ENCODE measurements at regions not wholly inside any gene's neighbourhood (a gene's known extent, or its start where the extent isn't known, plus 50 kb on each side); places are given as distances from the start of the nearest gene placed in this dataset.

DNA sequence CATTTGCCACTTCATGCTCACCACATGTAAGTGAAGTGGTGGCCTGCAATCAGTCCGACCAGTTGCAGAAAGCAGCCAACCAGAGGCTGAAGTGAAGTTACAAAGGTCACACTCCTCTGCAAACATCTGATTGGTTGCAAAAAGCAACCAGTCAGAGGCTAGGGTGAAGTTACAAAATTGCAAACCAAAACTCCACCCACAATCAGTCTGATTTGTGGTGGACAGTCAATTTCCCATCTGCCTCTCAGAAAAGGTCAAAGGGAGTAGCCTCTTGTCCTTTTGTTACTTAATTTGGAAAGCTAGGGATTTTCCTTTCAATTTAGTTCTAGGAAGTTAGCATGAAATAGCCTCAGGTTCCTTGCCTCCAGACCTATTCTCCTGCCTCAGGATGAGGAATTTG is 185.0 kb downstream of the UXS1 start:
- no peak for TF ChIP-seq POLR2A (IDR thresholded peaks at IDR 0.05)
- TF ChIP-seq POLR2AphosphoS5 (IDR thresholded peaks at IDR 0.05): no peak
- TF ChIP-seq, protein P1, sequence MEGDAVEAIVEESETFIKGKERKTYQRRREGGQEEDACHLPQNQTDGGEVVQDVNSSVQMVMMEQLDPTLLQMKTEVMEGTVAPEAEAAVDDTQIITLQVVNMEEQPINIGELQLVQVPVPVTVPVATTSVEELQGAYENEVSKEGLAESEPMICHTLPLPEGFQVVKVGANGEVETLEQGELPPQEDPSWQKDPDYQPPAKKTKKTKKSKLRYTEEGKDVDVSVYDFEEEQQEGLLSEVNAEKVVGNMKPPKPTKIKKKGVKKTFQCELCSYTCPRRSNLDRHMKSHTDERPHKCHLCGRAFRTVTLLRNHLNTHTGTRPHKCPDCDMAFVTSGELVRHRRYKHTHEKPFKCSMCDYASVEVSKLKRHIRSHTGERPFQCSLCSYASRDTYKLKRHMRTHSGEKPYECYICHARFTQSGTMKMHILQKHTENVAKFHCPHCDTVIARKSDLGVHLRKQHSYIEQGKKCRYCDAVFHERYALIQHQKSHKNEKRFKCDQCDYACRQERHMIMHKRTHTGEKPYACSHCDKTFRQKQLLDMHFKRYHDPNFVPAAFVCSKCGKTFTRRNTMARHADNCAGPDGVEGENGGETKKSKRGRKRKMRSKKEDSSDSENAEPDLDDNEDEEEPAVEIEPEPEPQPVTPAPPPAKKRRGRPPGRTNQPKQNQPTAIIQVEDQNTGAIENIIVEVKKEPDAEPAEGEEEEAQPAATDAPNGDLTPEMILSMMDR (IDR thresholded peaks at IDR 0.05): no peak
